ENCODE measurements at regions not wholly inside any gene's neighbourhood (a gene's known extent, or its start where the extent isn't known, plus 50 kb on each side); places are given as distances from the start of the nearest gene placed in this dataset.

- no peak for TF ChIP-seq EZH2 (optimal IDR thresholded peaks at IDR 0.05; ENCODE audit: low read depth, low read length)
- no peak for TF ChIP-seq CTCF (IDR thresholded peaks at IDR 0.05; ENCODE audit: low read length)
Measured at GRCh38 chr4:42293967-42294813, 103.1 kb upstream of the SHISA3 start.
